Adrenal gland (tissue), 9 donors: ENCODE measurements at regions not wholly inside any gene's neighbourhood (a gene's known extent, or its start where the extent isn't known, plus 50 kb on each side); places are given as distances from the start of the nearest gene placed in this dataset.

Source experiments
- DNase-seq, 7 donors: peaks; one replicate each; pipeline ENCODE4 v3.0.0-alpha.2; 2019 to 2020
- H3K27ac ChIP-seq, 5 donors: fragments of 200-600 bp; sonication (generic) in 4 of 5; 1 replicate in 3 of 5; 2 replicates in 2 of 5; pipeline versions ENCODE4 v1.5.1 to v1.8.0; 2016 to 2020; ENCODE audit warnings: mild to moderate bottlenecking in 1 of 5
- H3K27me3 ChIP-seq: fragments of 200-600 bp; 2 replicates; pipeline ENCODE4 v1.8.0; 2021
- H3K36me3 ChIP-seq, 2 donors: fragments of 200-600 bp; replicated peaks in 1 of 2; 1 replicate in 1 of 2; 2 replicates in 1 of 2; pipeline versions ENCODE4 v1.5.1 to v1.8.0; 2018 to 2022
- H3K4me1 ChIP-seq, 2 donors: fragments of 200-600 bp; replicated peaks in 1 of 2; 1 replicate in 1 of 2; 2 replicates in 1 of 2; pipeline versions ENCODE4 v1.5.1 to v1.8.0; 2018 to 2021
- H3K4me3 ChIP-seq, 4 donors: fragments of 200-600 bp; sonication (generic) in 3 of 4; one replicate each; pipeline ENCODE4 v1.5.1; 2016 to 2018
- H3K9me3 ChIP-seq, 3 donors: fragments of 200-600 bp; sonication (generic) in 1 of 3; replicated peaks in 1 of 3; 1 replicate in 2 of 3; 2 replicates in 1 of 3; pipeline versions ENCODE4 v1.5.1 to v1.8.0; 2016 to 2021
- POLR2A ChIP-seq, 2 donors: fragments of 450-650 bp; IDR thresholded peaks; one replicate each; pipeline ENCODE4 v1.6.1; 2017; ENCODE audit warnings: antibody characterized with exemption in 2 of 2, mild to moderate bottlenecking in 2 of 2, moderate library complexity in 1 of 2
- WGBS, 4 donors: extraction: QIAGEN DNeasy Blood & Tissue Kit in 2 of 4; methylation state at CpG; one replicate each; pipeline versions ENCODE4 v1.1.5 to v1.1.7; 2013 to 2017; 5-methylcytosine and 5-hydroxymethylcytosine counted together
- intact Hi-C, 2 donors: fragments of 100-400 bp; cut with DNase I; formaldehyde crosslinking; loops; one replicate each; pipeline versions ENCODE4 v1.14.1 to v1.15.0; 2022 to 2023
- TF ChIP-seq, protein P1 (sequence below), 6 experiments: fragments of 450-650 bp in 4 of 6; fragments of 200-600 bp in 2 of 6; sonication (generic) in 1 of 6; IDR thresholded peaks; 1 replicate in 5 of 6; 2 replicates in 1 of 6; pipeline versions ENCODE4 v1.5.1 to v1.8.0; 2016 to 2021; ENCODE audit warnings: antibody characterized with exemption in 6 of 6, mild to moderate bottlenecking in 2 of 6, moderate library complexity in 1 of 6
- donor health status: healthy with polysubstance abuse.
- donor health status: Bipolar disorder and iron deficiency.
- donor health status: DM: yes; HTN: yes; CAD: no.
- donor health status: DM: no; HTN: no; CAD: no.
- donor health status: DM: no; HTN: no; CAD: no.

DNA sequence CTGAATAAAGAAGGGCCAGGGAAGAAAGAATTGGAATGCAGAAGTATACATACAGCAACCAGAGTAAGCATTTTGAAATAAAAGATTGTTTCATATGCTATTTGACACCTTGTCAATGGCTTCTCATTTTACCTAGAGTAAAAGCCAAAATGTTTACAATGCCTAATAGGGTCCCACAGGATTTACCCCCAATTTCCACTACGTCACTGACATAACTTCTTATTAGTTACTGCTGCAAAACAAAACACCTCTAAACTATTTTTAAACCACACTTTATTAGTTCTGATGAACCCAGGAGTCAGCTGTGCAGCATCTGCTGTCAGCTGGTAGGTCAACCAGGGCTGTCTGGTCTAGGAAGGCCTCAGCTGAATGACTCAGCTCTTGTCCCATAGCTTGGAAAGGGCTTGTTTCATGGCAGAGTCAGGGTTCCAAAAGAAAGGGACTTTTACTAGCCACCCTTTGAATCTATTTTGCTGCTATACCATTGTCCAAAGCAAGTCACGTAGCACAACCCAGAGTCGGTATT is 945.1 kb downstream of the EPHA3 start:
- H3K9me3 ChIP-seq, result no peaks in the 10 kb centered on the region
- intact Hi-C loops, result no loop called here
- no peak overlapping the region for H3K4me3 ChIP-seq
- no peak for DNase-seq
- TF ChIP-seq POLR2A (IDR thresholded peaks at IDR 0.05), result no peak
- TF ChIP-seq, protein P1, sequence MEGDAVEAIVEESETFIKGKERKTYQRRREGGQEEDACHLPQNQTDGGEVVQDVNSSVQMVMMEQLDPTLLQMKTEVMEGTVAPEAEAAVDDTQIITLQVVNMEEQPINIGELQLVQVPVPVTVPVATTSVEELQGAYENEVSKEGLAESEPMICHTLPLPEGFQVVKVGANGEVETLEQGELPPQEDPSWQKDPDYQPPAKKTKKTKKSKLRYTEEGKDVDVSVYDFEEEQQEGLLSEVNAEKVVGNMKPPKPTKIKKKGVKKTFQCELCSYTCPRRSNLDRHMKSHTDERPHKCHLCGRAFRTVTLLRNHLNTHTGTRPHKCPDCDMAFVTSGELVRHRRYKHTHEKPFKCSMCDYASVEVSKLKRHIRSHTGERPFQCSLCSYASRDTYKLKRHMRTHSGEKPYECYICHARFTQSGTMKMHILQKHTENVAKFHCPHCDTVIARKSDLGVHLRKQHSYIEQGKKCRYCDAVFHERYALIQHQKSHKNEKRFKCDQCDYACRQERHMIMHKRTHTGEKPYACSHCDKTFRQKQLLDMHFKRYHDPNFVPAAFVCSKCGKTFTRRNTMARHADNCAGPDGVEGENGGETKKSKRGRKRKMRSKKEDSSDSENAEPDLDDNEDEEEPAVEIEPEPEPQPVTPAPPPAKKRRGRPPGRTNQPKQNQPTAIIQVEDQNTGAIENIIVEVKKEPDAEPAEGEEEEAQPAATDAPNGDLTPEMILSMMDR (IDR thresholded peaks at IDR 0.05), result no peak
- no peaks in the 10 kb centered on the region for H3K36me3 ChIP-seq
- H3K4me1 ChIP-seq, result no peaks in the 10 kb centered on the region
- no peaks in the 10 kb centered on the region for H3K27me3 ChIP-seq
- no peak overlapping the region for H3K27ac ChIP-seq
- 82 to 91% (median 86%) methylated on average over 3 of the region's 3 CpGs for WGBS, 4 donors

DNA sequence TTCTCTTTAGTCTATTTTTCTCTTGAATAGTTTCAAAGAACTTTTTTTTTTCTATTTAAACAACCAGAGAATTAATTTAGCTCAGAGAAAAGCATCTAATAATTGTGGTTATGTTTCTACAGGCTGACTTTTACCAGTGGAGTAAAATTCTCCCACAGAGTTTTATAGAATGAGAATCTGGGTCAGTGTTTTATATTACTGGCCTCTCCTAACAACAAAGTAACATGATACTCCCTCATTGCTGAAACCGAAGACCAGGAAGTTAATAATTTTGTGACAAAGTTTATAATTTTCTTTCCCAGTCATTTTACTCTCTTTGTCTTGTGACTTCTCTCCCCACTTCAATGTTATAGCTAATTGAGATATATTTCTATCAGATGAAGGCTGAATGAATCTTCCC is 946.9 kb downstream of the EPHA3 start:
- H3K27ac ChIP-seq, result no peak overlapping the region
- H3K4me1 ChIP-seq, result no peaks in the 10 kb centered on the region
- H3K4me3 ChIP-seq, result no peak overlapping the region
- H3K36me3 ChIP-seq, result no peaks in the 10 kb centered on the region
- no peak for DNase-seq
- 21 to 32% (median 24%) methylated on average over 1 of the region's 1 CpG for WGBS, 4 donors
- TF ChIP-seq POLR2A (IDR thresholded peaks at IDR 0.05), result no peak
- TF ChIP-seq, protein P1 (IDR thresholded peaks at IDR 0.05), result no peak
- intact Hi-C loops, result no loop called here
- H3K27me3 ChIP-seq, result no peaks in the 10 kb centered on the region
- H3K9me3 ChIP-seq, result no peaks in the 10 kb centered on the region

DNA sequence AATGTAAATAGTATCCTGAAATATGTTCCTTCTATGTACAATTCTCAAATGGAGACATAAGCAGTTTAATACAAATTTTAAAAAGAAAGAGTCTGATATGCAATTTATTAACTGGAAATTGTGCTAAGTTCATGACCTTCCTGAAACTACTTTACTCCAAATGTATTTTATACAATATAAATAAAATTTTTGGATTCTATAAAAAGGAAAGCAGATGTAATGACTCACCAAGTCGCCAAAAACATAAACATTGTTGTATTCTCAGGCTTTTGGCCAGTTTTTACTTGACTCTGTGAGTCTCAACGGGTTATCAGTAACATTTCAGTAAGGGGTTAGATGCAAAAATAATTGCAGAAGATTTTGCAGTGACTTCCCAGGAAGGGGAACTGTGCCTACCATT is 948.2 kb downstream of the EPHA3 start:
- no peak overlapping the region for H3K27ac ChIP-seq
- no peaks in the 10 kb centered on the region for H3K36me3 ChIP-seq
- H3K4me3 ChIP-seq, result no peak overlapping the region
- intact Hi-C loops, result no loop called here
- no peaks in the 10 kb centered on the region for H3K27me3 ChIP-seq
- TF ChIP-seq, protein P1 (IDR thresholded peaks at IDR 0.05), result no peak
- TF ChIP-seq POLR2A (IDR thresholded peaks at IDR 0.05), result no peak
- no peak for DNase-seq
- no peaks in the 10 kb centered on the region for H3K9me3 ChIP-seq
- WGBS, 4 donors, result 35 to 55% (median 38%) methylated on average over 2 of the region's 2 CpGs
- H3K4me1 ChIP-seq, result no peaks in the 10 kb centered on the region

DNA sequence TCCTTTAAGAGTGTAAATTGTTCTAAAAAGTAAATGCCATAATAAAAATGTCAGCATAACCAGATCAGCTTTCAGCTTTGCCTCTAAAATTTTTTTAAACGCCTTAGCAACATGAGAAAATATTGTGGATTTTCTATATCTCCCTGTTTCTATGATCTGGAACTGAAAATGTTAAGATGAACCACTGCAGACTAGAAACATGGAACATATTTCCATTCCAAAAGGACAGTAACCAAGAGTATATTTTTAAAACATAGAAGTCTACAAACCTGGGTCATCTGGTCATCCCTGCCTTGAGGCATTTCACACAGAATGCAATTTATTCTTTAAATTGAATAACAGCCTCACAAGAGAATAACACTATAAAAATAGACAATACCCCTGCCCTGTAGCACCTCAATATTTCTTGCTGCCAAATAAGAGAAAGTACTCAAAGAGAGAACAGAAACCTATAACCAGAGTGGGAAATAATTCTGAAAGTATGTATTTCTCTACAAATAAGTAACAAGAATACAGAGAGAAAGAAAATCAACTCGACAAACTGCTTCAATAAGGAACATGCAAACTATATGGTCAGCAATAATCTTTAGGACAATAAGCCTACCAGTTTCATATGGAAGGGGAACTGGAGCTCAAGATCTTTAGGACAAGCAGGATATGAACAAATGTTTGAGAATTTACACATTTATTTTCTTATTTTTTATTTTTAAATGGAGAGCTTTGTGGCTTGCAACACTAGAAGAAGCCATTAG is 949.0 kb downstream of the EPHA3 start:
- WGBS, 4 donors, result 61 to 75% (median 71%) methylated on average over 2 of the region's 2 CpGs
- Histone ChIP-seq H3K4me1 (no peaks in the 10 kb centered on the region), H3K36me3 (no peaks in the 10 kb centered on the region), H3K27me3 (no peaks in the 10 kb centered on the region), H3K27ac (no peak overlapping the region), H3K4me3 (no peak overlapping the region), H3K9me3 (no peaks in the 10 kb centered on the region)
- no peak for DNase-seq
- no peak for TF ChIP-seq POLR2A (IDR thresholded peaks at IDR 0.05)
- TF ChIP-seq, protein P1 (IDR thresholded peaks at IDR 0.05), result no peak
- intact Hi-C loops, result no loop called here
